K562 (cell line): ENCODE measurements at regions not wholly inside any gene's neighbourhood (a gene's known extent, or its start where the extent isn't known, plus 50 kb on each side); places are given as distances from the start of the nearest gene placed in this dataset.
A peak's percentile ranks its signal among the peaks of the same experiment; 100 is the strongest.

ENCODE experiments used
- BRCA1 ChIP-seq, 2 experiments: fragments of 450-650 bp in 1 of 2; sonication (generic) in 1 of 2; formaldehyde crosslinking in 1 of 2; IDR thresholded peaks; 2 replicates each; pipeline versions ENCODE4 v1.5.0 to v1.6.1; 2017 to 2020; ENCODE audit warnings: mild to moderate bottlenecking in 1 of 2, missing genetic modification reagents in 1 of 2
- ELF2 ChIP-seq: fragments of 250-450 bp; sonication (Bioruptor Pico); IDR thresholded peaks from 2 replicates; pipeline ENCODE4 v1.5.0; 2021; ENCODE audit warnings: mild to moderate bottlenecking
- FOXM1 ChIP-seq, 2 experiments: fragments of 450-650 bp in 1 of 2; sonication (generic) in 1 of 2; formaldehyde crosslinking in 1 of 2; IDR thresholded peaks; 2 replicates each; pipeline versions ENCODE4 v1.6.1 to v1.9.0; 2017 to 2022; ENCODE audit warnings: low read depth in 2 of 2, mild to moderate bottlenecking in 2 of 2, missing genetic modification reagents in 1 of 2, moderate library complexity in 1 of 2
- HNRNPH1 ChIP-seq: fragments of 200-400 bp; formaldehyde crosslinking; optimal IDR thresholded peaks from 2 replicates; pipeline ENCODE3; 2017; ENCODE audit warnings: low read depth, mild to moderate bottlenecking, low read length, moderate library complexity
- ILK ChIP-seq: fragments of 450-650 bp; IDR thresholded peaks from 2 replicates; pipeline ENCODE4 v1.6.1; 2016; ENCODE audit warnings: missing genetic modification characterization, low read depth, mild to moderate bottlenecking, missing compliant biosample characterization, moderate library complexity, borderline replicate concordance
- MECOM ChIP-seq: fragments of 250-450 bp; sonication (Bioruptor Pico); IDR thresholded peaks from 2 replicates; pipeline ENCODE4 v1.8.0; 2022; ENCODE audit warnings: inconsistent platforms
- POLR2H ChIP-seq: IDR thresholded peaks from 2 replicates; pipeline ENCODE4 v1.6.1; 2016; ENCODE audit warnings: missing genetic modification characterization, low read depth, mild to moderate bottlenecking, control low read depth, missing compliant biosample characterization, moderate library complexity
- POLR3A ChIP-seq: IDR thresholded peaks from 2 replicates; pipeline ENCODE4 v1.6.1; 2011; ENCODE audit warnings: borderline replicate concordance, mild to moderate bottlenecking, moderate library complexity; ENCODE audit not compliant: insufficient read length, insufficient read depth; ENCODE audit errors: extremely low read depth
- RCOR1 ChIP-seq, 2 experiments: IDR thresholded peaks; 2 replicates each; pipeline ENCODE4 v1.6.1; 2012; ENCODE audit warnings: low read depth in 2 of 2, low read length in 2 of 2, borderline replicate concordance in 1 of 2, improper control_type of control experiment in 1 of 2
- ZBED1 ChIP-seq: IDR thresholded peaks from 2 replicates; pipeline ENCODE4 v1.6.1; 2014
- ZKSCAN3 ChIP-seq: fragments of 250-450 bp; sonication (Bioruptor Pico); IDR thresholded peaks from 2 replicates; pipeline ENCODE4 v1.4.0; 2020
- ZNF23 ChIP-seq: fragments of 250-450 bp; sonication (Bioruptor Pico); IDR thresholded peaks from 2 replicates; pipeline ENCODE4 v1.4.0; 2020; ENCODE audit warnings: mild to moderate bottlenecking
- ZNF41 ChIP-seq: fragments of 250-450 bp; sonication (Bioruptor Pico); conservative IDR thresholded peaks from 2 replicates; pipeline ENCODE4 v1.4.0; 2020; ENCODE audit warnings: mild to moderate bottlenecking
- ZNF75A ChIP-seq: fragments of 450-650 bp; formaldehyde crosslinking; IDR thresholded peaks from 2 replicates; pipeline ENCODE4 v1.4.0; 2020; ENCODE audit warnings: mild to moderate bottlenecking
- ZNF76 ChIP-seq: fragments of 250-450 bp; sonication (Bioruptor Pico); IDR thresholded peaks from 2 replicates; pipeline ENCODE4 v1.4.0; 2020; ENCODE audit warnings: mild to moderate bottlenecking, moderate library complexity, borderline replicate concordance
- ZNF766 ChIP-seq: fragments of 200-800 bp; sonication (Bioruptor generic); conservative IDR thresholded peaks from 2 replicates; pipeline ENCODE4 v1.6.1; 2016; ENCODE audit warnings: missing genetic modification characterization, missing compliant biosample characterization
- ZNF778 ChIP-seq: fragments of 450-650 bp; formaldehyde crosslinking; IDR thresholded peaks from 2 replicates; pipeline ENCODE4 v1.4.0; 2020; ENCODE audit warnings: mild to moderate bottlenecking, moderate library complexity
- TF ChIP-seq, protein P1 (sequence below): fragments of 450-650 bp; formaldehyde crosslinking; IDR thresholded peaks from 2 replicates; pipeline ENCODE4 v1.4.0; 2022; ENCODE audit warnings: mild to moderate bottlenecking, moderate library complexity
- TF ChIP-seq, protein P2 (sequence below), 3 experiments: fragments of 200-800 bp in 1 of 3; sonication (Bioruptor generic) in 1 of 3; sonication (generic) in 1 of 3; formaldehyde crosslinking in 1 of 3; IDR thresholded peaks; 2 replicates each; pipeline versions ENCODE4 v1.6.1 to v1.8.0; 2016 to 2022; ENCODE audit warnings: mild to moderate bottlenecking in 2 of 3, missing compliant biosample characterization in 2 of 3, missing genetic modification characterization in 2 of 3, missing genetic modification reagents in 1 of 3
- TF ChIP-seq, protein P3 (sequence below): fragments of 450-650 bp; formaldehyde crosslinking; IDR thresholded peaks from 2 replicates; pipeline ENCODE4 v1.4.0; 2020; ENCODE audit warnings: mild to moderate bottlenecking, moderate library complexity
- TF ChIP-seq, protein P4 (sequence below): fragments of 200-800 bp; sonication (Bioruptor generic); IDR thresholded peaks from 2 replicates; pipeline ENCODE4 v1.6.1; 2017; ENCODE audit warnings: missing genetic modification characterization, missing compliant biosample characterization
- TF ChIP-seq, protein P5 (sequence below): fragments of 250-450 bp; sonication (Bioruptor Pico); IDR thresholded peaks from 2 replicates; pipeline ENCODE4 v1.8.0; 2022; ENCODE audit warnings: moderate library complexity, mild to moderate bottlenecking, inconsistent platforms

DNA sequence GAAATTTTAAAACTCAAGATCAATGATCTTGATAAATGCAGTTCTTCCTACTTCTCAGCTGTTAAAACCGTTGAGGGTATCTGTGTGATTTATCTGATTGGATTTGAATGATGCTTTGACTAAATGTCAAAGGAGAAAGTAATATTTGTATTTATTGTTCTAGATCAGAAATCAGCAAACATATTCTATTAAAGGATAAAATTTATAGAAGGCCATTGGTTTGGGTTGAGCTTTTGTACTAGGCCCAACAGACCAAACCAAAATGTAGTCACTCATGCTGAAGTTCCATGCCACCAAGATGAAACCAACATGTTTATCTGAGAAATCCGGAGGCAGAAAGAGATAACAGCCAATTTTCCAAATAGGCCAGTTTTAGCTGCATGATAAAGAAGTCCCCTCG lies 64.5 kb upstream of the BMP2K start (continued):
- TF ChIP-seq POLR3A (no peak), BRCA1 (IDR thresholded peaks at IDR 0.05) (no peak), BRCA1 (CRISPR knock-in tag; IDR thresholded peaks at IDR 0.05) (no peak), ZBED1 (no peak), MECOM (CRISPR knock-in tag) (peak; percentile 86), HNRNPH1 (no peak), ILK (tag) (0 out of 2 replicates have a peak, but pooled peaks have one; percentile 50), ZNF766 (CRISPR knock-in tag) (peak; percentile 71; the same call in 1 of the 2 replicates), ZNF778 (no peak), RCOR1 (IDR thresholded peaks at IDR 0.05; ENCODE audit: borderline replicate concordance in 1 of 2, low read depth in 2 of 2, low read length in 2 of 2) (peak in 1 of 2 experiments; percentile 53; a peak in 1 of 4 replicates), ZKSCAN3 (CRISPR knock-in tag) (peak; percentile 62), ZNF76 (CRISPR knock-in tag) (peak; percentile 93), ZNF75A (CRISPR knock-in tag) (peak; percentile 26; the same call in 1 of the 2 replicates), POLR2H (tag) (peak; percentile 44; the same call in 1 of the 2 replicates), ELF2 (CRISPR knock-in tag) (peak; percentile 69; the same call in 1 of the 2 replicates), FOXM1 (IDR thresholded peaks at IDR 0.05; ENCODE audit: low read depth) (peak; percentile 96), FOXM1 (CRISPR knock-in tag; IDR thresholded peaks at IDR 0.05; ENCODE audit: low read depth) (no peak), ZNF41 (CRISPR knock-in tag) (peak; percentile 86), ZNF23 (CRISPR knock-in tag) (peak; percentile 70; the same call in 1 of the 2 replicates)
- TF ChIP-seq, protein P1, sequence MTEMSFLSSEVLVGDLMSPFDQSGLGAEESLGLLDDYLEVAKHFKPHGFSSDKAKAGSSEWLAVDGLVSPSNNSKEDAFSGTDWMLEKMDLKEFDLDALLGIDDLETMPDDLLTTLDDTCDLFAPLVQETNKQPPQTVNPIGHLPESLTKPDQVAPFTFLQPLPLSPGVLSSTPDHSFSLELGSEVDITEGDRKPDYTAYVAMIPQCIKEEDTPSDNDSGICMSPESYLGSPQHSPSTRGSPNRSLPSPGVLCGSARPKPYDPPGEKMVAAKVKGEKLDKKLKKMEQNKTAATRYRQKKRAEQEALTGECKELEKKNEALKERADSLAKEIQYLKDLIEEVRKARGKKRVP: peak; percentile 73
- TF ChIP-seq, protein P2, sequence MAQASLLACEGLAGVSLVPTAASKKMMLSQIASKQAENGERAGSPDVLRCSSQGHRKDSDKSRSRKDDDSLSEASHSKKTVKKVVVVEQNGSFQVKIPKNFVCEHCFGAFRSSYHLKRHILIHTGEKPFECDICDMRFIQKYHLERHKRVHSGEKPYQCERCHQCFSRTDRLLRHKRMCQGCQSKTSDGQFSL (CRISPR knock-in tag; IDR thresholded peaks at IDR 0.05): no peak
- TF ChIP-seq, protein P2 (tag; IDR thresholded peaks at IDR 0.05): 0 out of 4 replicates have a peak, but pooled peaks of 1 of the 2 experiments have one; percentile 40
- TF ChIP-seq, protein P3, sequence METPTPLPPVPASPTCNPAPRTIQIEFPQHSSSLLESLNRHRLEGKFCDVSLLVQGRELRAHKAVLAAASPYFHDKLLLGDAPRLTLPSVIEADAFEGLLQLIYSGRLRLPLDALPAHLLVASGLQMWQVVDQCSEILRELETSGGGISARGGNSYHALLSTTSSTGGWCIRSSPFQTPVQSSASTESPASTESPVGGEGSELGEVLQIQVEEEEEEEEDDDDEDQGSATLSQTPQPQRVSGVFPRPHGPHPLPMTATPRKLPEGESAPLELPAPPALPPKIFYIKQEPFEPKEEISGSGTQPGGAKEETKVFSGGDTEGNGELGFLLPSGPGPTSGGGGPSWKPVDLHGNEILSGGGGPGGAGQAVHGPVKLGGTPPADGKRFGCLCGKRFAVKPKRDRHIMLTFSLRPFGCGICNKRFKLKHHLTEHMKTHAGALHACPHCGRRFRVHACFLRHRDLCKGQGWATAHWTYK (CRISPR knock-in tag): peak; percentile 88
- TF ChIP-seq, protein P4, sequence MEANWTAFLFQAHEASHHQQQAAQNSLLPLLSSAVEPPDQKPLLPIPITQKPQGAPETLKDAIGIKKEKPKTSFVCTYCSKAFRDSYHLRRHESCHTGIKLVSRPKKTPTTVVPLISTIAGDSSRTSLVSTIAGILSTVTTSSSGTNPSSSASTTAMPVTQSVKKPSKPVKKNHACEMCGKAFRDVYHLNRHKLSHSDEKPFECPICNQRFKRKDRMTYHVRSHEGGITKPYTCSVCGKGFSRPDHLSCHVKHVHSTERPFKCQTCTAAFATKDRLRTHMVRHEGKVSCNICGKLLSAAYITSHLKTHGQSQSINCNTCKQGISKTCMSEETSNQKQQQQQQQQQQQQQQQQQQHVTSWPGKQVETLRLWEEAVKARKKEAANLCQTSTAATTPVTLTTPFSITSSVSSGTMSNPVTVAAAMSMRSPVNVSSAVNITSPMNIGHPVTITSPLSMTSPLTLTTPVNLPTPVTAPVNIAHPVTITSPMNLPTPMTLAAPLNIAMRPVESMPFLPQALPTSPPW (CRISPR knock-in tag): peak; percentile 32; the same call in 1 of the 2 replicates
- TF ChIP-seq, protein P5, sequence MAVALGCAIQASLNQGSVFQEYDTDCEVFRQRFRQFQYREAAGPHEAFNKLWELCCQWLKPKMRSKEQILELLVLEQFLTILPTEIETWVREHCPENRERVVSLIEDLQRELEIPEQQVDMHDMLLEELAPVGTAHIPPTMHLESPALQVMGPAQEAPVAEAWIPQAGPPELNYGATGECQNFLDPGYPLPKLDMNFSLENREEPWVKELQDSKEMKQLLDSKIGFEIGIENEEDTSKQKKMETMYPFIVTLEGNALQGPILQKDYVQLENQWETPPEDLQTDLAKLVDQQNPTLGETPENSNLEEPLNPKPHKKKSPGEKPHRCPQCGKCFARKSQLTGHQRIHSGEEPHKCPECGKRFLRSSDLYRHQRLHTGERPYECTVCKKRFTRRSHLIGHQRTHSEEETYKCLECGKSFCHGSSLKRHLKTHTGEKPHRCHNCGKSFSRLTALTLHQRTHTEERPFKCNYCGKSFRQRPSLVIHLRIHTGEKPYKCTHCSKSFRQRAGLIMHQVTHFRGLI (CRISPR knock-in tag): peak; percentile 90
